Stimulated activated CD4-positive, alpha-beta T cell treated with anti-CD3 and anti-CD28 coated beads, Interleukin-4, amount 100 ng/mL, for 1 hour (primary cell): ENCODE measurements at regions not wholly inside any gene's neighbourhood (a gene's known extent, or its start where the extent isn't known, plus 50 kb on each side); places are given as distances from the start of the nearest gene placed in this dataset.
"Not testable (repeated sequence)": the region's sequence is repeated elsewhere in the genome, so short reads cannot be mapped to it uniquely, and the experiment has no call there.

Experiments used
- DNase-seq: peaks from one replicate; pipeline ENCODE4 v3.0.0-alpha.2; 2020

DNA sequence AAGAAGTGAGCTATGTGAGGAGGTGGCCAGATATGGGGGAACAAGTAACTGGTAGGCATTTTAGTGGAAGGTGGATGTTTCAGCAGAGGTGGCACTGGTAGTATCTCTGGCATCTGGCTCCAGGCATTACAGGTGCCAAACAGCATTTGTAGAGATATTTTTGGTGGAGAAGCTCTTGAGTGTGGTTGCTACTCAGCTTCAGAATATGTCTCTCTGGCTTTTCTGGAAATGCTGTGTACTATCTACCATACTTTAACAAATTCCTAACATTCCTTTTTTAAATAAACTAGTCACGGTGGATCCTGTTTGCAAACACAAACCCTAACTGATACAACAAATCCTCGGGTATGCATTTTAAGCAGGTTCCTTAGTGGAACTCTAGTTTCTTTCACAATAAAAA, 128.0 kb downstream of the BARX2 start:
- no peak for DNase-seq

DNA sequence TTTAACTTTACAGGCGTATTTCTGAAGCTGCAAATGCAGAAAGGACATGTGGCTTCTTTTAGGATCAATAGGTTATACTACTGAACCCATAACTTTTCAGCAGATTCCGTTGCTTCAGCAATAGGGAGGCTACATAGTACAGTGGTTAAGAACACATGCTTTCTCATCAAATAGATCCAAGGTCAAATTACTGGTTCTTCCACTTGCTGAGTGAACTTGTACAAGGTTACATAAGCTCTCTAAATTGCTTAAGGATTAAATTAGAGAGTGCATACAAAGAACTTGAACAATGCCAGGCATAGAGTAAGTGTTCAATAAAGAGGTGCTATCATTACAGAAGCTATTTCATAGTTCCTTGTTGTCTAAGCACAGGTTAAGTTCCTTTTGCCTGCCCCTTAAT, 129.6 kb downstream of the BARX2 start:
- DNase-seq = no peak

DNA sequence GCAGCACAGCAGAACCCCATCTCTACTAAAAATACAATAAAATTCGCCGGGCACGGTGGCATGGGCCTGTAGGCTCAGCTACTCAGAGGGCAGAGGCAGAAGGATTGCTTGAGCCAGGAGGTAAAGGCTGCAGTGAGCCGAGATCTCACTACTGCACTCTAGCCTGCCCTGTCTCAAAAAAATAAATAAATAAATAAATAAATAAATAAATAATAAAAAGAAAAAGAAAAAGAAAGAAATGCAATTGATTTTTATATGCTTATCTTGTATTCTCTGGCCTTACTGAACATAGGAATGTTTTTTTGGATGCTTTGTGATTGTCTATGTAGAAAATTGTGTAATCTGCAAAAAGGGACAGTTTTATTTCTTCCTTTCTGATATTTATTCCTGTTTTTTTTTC, 132.5 kb downstream of the BARX2 start:
- DNase-seq = no peak

DNA sequence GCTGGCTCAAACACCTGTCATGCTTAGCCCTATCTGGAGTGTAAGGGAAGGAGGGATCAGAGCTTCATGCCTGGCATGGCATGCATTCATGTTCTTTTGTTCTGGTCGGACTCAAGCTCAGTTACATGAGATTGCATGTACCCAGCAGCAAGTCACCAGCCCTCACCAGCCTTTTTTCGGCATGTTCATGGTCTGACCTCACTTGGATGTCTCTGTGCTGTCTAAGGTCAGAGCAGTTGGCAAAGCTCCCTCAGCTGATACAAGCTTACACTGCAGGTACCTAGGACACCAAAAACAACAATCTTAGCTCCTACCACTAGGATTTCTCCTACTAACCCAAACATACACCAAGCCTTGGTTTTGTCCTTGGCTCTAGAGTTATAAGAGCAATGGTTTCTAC, 152.6 kb downstream of the BARX2 start:
- DNase-seq = no peak

DNA sequence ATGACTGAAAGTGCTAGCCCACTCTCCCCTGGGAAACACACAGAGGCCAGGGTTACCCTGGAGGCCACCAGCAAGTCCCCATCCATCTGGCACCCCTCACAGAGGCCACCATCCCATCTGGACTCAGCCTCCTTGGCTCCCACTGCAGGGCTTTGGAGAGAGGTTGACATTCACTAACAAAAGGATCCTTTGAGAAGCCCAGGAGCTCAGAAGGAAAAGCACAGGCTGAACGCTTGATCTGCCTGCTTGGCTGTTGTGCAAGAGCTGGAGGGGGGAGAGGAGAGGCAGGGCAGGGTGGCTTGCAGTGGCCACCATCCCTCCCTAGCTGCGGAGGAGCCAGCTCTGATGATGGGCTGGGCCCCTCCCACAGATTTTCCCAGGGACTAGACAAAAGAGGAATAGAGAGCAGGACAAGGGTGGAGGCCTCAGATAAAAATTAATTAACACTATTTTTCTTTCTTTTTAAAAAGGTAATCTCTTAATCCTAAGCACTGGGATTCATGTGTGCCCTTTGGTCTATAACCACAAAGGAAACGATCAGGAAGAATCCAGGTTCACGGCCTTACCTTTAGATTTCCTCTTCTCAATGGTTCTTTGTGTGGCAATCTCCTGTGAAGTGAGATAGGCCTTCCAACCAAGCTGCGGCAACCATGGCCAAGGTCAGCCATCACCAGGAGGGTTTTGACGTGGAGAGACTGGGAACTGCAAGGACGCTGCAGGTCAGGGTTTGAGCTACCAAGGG, 154.7 kb downstream of the BARX2 start:
- no peak for DNase-seq

DNA sequence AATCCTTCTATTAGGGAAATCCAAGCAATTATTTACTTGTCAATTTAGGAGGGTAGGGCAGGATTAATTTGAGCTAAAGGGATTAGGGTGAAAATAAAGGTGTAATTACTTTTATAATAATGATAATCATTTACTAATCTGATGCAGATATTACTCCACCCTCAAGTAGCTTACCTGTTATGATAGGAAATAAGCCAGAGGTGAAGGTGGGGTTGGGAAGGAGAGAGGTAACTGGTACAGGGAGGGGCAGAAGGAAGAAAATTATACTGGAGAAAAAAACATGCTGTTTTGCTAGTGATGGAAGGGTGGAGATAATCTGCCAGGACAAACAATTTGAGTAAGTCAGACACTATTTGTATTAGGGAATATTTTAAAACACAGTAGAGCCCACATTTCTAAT, 157.7 kb downstream of the BARX2 start:
- DNase-seq = no peak

DNA sequence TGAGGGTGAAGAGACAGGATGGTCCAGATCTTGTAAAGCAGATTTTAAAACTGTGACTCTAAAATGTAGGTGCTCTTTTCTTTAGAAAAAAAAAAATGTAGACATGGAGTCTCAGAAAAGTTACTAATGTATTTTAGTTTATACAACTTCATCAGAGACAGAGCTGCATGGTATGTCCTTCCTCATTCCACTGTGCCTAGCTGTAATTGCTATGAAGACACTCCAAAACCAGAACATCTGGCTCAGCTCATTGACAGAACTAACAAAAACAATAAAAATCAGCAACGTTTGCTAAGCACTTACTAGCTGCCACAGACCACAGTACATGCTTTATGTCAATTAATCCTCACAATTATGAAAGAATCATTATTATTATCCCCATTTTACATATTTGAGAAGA, 160.7 kb downstream of the BARX2 start:
- DNase-seq = no peak

DNA sequence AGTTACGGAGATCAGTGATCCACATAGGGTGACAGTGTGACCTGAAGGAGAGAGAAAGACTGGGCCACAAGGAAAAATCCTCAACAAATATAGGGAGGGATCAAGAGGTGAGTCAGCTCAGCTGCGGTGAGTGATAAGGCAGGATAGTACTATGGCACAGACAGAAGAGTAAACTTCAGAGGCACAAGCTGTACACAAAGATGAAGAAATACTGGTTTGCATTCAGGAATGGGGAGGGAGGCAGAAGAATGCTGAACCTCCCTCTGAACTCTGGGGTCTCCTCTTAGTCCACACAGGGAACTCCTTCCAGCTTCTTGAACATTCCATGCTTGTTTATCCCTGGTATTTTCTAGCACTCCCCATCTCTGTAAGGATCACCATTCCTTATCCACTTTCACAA, 162.7 kb downstream of the BARX2 start:
- no peak for DNase-seq

DNA sequence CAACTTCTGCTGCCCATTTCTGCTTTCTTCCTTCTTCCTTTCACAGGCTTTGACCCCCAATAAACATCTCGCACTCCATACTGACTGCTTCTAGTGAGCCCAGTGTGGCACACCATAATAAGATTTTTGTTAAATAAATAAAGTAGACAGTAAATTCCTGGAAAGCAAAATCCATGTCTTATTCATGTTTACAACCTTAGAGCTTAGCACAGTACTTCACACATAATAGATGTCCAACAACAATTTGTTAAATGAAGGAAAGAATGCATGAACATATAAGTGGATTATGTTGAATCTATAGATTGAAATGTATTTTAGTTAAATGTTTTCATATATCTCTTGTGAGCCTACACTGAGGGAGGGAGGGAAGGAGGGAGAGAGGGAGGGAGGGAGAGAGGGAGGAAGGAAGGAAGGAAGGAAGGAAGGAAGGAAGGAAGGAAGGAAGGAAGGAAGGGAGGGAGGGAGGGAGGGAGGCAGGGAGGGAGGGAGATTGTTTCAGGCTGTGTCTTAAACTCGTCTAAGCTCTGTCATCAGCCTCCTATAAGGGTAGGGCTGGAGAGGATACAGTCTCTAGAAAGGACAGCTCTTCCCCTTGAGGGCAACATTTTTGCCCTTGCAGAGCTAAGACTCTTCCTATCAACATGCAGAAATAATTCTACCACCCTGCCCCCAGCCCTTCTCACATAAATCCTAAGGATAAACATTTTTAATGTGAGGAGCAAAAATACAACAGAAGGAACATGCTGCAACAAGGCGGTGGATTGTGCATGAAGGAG, 168.1 kb downstream of the BARX2 start:
- DNase-seq = no peak

DNA sequence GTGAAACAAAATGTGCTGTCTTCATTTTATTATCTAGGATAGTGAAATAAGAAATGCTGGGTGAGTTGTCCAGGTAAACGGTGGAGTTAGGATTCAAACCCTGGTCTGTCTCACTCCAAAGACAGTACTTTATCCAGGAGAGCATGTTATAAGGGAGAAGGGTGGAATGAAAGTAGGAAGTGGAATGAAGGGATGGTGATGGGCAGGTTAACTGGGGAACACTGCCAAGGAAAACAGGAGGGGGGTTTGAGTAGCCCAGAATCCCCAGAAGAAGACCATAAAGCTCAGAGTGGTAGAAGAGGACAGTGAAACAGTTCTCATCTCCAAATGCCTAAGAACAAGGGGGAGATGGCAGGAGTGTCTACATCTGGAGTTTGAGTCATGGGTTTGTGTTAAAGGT, 169.0 kb downstream of the BARX2 start:
- no peak for DNase-seq

DNA sequence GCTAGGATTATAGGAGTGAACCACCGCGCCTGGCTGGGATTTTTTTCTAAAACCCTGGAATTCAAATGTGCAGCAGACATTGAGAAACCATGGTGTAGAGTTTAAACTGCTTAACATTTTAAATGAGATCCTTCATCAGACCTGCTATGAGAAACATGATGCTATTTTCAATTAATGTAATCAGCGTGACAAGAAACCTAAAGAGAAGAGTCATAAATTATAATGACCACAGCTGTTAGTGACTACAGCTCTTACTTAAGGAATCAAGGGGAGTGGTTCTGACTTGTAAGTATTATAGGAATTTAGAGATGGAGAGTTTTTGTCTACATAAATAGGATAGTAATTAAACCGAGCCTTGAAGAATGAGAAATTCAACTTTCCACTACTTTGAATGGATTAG, 170.6 kb downstream of the BARX2 start:
- DNase-seq = no peak

DNA sequence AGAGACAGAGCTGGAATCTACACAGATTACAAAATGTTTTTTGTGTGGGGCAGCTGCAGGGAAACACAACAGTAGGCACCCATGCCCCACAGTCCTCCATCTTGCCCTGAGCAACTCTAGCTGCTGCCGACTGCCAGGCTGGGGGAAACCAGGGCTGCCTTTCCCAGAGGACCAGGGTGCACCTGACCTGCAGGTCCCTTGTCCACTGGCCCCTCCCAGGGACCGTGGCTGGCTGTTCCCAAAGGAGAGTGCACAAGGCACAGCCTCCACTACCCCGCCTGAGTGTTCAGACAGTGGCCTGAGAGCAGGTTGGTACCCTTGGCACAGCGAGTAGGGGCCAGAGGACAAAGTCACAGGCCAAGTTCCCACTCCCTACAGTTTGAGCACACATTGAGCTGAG, 181.8 kb downstream of the BARX2 start:
- DNase-seq = no peak

DNA sequence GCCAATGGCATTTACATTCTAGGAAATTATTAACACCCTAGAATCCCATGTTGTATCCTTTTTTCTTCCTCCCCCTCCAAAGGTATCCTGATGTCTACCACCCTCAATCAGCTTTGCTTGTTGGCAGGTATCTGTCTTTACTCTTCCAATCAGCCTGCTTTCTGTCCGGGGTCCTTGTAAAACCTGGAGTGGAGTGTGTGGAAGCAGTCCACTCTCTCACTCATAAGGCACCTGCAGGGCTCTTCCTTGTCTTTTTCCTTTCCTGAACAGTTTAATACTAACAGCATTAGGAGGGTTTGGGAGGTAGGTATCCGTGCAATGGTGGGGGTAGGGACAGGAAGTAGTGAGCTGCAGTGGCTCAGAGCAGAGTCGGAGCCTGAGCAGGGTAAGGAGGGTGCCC, 193.4 kb downstream of the BARX2 start:
- DNase-seq = no peak

DNA sequence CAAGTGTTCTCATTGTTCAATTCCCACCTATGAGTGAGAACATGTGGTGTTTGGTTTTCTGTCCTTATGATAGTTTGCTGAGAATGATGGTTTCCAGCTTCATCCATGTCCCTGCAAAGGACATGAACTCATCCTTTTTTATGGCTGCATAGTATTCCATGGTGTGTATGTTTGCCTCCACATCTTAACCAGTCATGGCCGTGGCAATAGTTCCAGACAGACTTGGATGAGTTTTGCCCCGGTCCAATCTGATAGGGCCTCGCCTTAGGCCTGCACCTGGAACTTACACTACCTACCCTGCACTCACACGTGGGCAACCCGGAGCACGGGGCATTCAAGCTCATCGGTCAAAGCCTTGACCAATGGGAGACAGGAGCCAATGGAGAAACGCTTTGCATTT, 197.0 kb downstream of the BARX2 start:
- not testable (repeated sequence) for DNase-seq

DNA sequence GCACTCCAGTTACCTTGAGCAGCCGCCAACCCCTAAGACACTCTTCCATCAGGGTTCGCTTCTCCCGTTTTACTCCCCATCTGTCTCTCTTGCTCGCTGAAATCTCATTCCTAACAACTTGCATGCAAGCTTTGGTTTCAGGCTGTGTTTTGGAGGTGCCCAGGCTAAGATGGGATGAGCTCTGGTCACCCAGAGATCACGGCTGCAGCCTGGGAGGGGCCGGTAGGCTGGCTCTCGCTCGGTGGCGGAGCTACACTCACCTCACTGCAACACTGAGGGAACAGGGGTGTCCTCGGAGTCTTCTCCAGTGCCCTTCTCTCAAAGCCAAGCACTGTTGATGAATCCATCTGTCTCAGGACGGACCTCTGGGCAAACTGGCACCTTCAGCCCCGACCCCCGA, 197.5 kb downstream of the BARX2 start:
- DNase-seq = no peak

DNA sequence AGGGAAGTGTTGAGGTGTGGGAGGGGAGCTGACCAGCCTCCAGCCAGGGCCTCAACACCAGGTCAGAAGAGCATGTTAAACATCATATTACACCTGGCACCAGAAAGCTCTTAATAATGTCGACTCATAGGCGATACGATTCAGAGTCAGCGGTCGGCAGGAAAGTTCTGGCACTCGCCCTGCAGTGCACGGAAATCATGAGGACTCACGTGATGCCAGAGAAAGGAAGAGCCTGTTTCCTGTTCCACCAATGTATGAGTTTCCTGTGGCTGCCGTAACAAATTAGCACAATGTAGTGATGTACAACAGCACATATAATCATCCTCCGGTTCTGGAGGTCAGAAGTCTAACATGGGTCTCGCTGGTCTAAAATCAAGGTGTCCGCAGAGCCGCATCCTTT, 198.8 kb downstream of the BARX2 start:
- no peak for DNase-seq

DNA sequence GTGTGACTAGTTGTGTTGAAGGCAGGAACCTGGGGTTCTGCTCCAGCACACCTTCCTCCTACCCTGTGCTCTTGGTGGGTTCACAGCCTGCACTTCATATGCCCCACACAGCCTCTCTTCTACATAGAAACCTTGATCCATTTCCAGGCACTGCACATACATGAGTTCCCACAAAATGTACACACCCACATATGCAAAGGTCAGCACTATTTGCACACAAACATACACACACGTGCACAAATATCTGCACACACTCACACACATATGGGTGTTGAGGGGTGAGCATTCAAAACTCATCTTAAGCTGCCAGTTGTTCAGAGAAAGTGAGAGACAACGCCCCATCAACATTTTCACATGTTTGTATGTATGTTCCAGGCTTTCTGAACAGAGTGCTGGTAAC, 201.0 kb downstream of the BARX2 start:
- DNase-seq = no peak

DNA sequence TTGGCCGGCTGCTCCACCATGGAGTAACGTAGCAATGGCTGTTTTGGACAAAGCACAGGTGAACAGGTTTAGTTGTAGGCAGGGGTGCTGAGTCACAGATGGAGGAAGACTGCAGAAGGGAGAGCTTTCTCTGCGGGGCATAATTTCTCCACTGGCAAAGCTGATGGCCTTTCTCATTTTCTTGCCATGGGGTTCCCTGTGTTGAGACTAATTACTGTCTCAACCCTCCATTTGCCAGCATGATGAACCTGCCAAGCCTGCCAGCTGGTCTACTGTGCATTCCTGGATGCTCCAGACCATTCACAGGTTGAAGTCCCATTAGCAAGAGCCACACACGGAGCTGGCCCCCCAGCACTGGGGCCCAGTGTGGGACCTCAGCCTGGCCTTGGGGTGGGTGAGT, 202.4 kb downstream of the BARX2 start:
- DNase-seq = no peak

DNA sequence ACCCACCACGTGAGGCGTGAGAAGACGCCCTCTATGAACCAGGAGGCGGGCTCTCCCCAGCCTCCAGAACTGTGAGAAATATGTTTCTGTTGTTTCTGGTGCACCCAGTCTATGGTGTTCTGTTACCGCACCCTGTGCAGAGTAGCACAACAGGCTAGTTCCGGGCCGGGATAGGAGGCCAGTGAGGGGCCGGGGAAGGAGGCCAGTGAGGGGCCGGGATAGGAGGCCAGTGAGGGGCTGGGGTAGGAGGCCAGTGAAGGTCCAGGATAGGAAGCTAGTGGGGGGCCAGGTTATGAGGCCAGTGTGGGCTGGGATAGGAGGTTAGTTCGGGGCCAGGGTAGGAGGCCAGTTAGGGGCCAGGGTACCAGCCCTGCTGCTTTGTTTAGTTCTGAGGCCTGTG, 204.6 kb downstream of the BARX2 start:
- no peak for DNase-seq

DNA sequence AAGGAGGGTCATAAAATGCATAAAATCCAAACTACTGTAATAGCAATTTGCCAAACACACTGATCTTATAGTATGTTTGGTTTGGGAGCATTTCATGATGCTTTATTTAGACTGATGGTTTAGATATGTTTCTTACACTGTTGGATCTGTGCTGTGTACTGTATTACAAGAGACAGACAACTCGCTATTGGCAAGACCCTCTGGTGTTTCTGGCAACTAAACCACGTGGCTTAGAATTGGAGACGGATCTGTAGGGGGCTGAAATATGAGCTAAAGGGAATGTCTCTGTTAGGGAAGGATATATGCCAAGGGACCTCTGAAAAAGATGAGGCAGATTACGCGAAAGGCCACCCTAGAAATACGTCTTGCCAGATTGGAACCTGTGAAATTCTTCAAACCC, 208.7 kb downstream of the BARX2 start:
- DNase-seq = no peak

DNA sequence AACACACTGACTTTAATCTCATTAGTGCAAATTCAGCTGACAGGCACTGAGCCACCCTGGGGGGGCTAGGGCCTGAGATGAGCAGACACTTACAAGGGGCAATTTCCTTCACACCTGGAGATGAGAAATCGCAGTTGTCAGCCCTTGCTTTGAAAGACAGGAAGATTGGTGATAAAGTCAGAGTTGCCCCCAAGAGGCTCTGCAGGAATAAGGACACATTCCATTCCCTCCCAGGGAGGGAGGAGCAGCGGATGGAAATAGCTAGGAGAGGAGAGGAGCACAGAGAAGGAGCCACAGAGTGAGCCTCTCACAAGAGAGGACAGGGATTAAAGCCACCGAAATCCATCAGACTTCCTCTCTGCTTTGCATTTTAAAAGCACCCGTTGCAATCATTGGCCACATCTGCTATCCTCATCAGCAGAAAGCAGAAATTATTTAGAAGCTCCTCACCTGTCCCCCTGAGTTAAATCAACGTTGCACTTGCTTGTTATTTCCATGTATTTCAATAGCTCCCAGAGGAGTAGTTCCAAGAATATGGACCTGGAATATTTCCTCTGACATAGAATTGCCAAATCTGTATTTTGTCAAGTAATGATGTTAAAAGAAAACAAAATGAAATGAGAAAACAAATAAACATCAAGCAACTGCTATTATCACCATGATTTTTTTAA, 213.7 kb downstream of the BARX2 start:
- DNase-seq = no peak

DNA sequence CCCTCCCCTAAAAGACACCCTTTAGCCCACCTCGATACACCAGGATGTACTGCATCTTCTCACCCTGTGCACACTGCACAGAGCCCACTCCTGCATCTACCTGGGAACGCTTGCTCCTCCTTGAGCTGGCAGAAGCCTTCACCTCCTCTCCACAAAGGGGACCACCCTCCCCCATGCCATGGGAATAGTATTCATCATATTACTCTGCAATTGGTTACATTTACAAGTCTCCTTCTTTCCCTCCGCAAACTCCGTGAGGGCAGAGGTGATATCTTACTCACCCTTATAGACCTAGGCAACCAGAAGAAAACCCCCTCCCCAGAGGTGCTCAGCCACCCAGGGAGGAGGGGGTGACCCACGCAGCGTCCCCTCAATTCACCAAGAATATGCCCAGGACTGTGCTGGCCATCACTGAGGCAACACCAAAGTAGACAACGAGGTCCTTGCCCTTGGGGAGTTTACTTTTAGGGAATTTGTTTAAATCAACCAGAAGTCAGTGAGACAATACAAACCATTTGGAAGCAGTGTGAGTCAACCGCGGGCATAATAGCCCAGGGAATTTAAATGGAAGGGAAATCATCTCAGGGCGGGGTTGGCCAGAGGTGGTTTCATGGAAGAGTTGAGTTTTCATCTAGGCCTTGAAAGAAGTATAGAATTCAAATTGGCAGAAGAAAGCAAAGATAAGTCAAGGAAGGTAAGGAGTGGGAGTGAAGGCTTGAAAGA, 214.5 kb downstream of the BARX2 start:
- no peak for DNase-seq

DNA sequence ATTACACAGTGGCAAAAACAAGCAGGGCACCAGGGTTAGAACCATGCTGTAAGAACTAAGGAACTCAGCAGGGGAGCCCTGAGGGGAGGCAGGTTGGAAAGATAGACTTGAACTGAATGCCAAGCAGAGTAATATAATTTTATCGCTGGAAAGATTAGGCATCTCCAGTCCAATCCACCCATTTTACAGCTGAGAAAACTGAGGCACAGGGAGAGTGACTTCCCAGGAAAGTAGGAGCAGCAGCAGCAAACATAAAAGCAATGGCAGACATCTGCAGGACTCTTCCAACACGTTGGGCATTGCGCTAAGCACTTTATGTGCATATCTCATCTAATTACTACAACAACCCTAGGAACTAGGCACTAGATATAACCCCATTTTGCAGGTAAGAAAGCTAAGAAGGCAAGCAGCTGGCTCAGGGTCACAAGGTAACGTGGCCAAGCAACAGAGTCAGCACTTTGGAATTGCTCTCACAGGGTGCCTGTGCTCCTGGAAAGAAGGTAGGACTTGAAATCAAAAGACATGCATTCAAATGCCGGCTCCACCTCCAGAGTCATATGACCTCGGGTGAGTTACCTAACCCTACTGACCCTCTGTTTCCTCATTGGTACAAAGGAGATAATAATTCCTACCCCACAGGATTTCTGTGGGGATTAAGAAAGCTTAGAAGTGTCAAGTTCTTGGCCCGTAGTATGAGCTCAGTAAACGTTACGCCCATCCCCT, 215.3 kb downstream of the BARX2 start:
- DNase-seq = no peak
